NB4 (cell line): ENCODE measurements at regions not wholly inside any gene's neighbourhood (a gene's known extent, or its start where the extent isn't known, plus 50 kb on each side); places are given as distances from the start of the nearest gene placed in this dataset.

Experiments
- DNase-seq: peaks from one replicate; pipeline ENCODE4 v3.0.0; 2010; ENCODE audit warnings: low read depth
- H3K4me3 ChIP-seq: one replicate; pipeline ENCODE4 v1.5.1; 2011; ENCODE audit warnings: mild to moderate bottlenecking, low read depth, low read length, moderate library complexity
- MYC ChIP-seq: IDR thresholded peaks from 2 replicates; pipeline ENCODE4 v1.6.1; 2011; ENCODE audit warnings: low read depth, low read length
- POLR2A ChIP-seq: IDR thresholded peaks from 2 replicates; pipeline ENCODE4 v1.6.1; 2011; ENCODE audit warnings: mild to moderate bottlenecking; ENCODE audit not compliant: insufficient read length; ENCODE audit errors: extremely low read depth
- TF ChIP-seq, protein P1 (sequence below): IDR thresholded peaks from one replicate; pipeline ENCODE4 v1.5.1; 2012; ENCODE audit warnings: low read depth, low read length
- TF ChIP-seq, protein P2 (sequence below): IDR thresholded peaks from 2 replicates; pipeline ENCODE4 v1.6.1; 2011; ENCODE audit warnings: low read depth, low read length

DNA sequence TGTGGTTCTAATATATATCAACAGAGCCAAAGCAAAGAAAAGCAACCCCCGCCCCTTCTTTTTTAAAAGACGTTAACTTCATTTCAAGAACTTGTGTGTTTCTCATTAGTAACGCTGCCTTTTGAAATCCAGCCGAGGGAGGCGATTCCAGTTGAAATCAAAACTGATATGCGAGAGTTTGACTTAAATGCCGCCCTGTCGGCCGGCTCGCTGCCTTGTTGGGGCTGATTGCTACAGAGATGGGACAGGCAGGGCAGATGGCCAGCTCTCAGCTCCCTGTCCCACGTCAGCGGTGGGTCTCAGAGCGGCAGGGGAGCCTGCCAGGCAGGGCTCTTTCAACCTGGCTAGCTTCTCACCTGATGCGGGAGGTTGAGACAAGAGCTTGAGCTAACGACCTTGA lies 51.9 kb upstream of the ALX4 start:
- TF ChIP-seq, protein P1, sequence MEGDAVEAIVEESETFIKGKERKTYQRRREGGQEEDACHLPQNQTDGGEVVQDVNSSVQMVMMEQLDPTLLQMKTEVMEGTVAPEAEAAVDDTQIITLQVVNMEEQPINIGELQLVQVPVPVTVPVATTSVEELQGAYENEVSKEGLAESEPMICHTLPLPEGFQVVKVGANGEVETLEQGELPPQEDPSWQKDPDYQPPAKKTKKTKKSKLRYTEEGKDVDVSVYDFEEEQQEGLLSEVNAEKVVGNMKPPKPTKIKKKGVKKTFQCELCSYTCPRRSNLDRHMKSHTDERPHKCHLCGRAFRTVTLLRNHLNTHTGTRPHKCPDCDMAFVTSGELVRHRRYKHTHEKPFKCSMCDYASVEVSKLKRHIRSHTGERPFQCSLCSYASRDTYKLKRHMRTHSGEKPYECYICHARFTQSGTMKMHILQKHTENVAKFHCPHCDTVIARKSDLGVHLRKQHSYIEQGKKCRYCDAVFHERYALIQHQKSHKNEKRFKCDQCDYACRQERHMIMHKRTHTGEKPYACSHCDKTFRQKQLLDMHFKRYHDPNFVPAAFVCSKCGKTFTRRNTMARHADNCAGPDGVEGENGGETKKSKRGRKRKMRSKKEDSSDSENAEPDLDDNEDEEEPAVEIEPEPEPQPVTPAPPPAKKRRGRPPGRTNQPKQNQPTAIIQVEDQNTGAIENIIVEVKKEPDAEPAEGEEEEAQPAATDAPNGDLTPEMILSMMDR = no peak
- no peak for TF ChIP-seq POLR2A
- TF ChIP-seq, protein P2, sequence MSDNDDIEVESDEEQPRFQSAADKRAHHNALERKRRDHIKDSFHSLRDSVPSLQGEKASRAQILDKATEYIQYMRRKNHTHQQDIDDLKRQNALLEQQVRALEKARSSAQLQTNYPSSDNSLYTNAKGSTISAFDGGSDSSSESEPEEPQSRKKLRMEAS = no peak
- no peak for TF ChIP-seq MYC
- no peak overlapping the region for H3K4me3 ChIP-seq
- no peak for DNase-seq

DNA sequence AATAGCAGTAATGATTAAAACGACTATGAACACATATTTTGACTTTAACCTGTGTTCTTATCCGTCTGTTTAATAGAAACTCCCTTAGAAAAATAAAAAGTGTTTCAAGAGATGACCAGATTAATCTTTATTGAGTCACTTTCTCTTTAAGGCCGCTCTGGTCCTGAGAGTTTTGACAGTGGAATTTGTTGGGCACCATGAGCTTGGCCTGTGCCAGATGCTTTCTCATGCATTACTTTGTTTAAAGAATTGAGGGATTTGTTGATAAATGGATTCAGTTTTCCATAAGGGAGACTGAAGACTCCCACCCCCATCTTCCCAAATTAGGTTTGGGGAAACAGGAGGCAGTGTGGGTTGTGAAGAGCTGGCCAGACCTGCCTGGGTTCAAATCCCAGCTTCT lies 53.2 kb upstream of the ALX4 start:
- DNase-seq = no peak
- TF ChIP-seq, protein P2 = no peak
- TF ChIP-seq, protein P1 = no peak
- TF ChIP-seq POLR2A (no peak), MYC (no peak)
- no peak overlapping the region for H3K4me3 ChIP-seq

DNA sequence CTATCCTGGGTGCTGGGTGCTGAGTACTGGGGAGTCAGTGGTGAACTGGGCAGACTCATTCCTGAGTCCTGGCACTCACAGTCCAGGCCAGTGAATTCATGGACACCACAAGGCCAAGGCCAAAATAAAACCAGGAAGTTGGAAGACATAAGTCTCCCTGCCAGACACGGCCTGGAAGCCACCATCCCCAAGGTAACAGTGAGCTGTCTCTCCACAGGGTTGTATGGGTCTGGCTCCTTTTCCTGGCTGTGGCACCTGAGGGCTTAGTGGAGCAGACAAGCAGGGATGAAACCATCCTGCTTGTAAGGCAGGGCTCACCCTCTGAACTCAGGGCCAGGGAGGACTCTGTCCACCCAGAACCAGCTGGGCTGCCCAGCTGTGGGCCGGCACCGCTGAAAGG lies 54.7 kb upstream of the ALX4 start:
- H3K4me3 ChIP-seq = no peak overlapping the region
- TF ChIP-seq MYC (no peak), POLR2A (no peak)
- TF ChIP-seq, protein P2 = no peak
- TF ChIP-seq, protein P1 = no peak
- DNase-seq = no peak

DNA sequence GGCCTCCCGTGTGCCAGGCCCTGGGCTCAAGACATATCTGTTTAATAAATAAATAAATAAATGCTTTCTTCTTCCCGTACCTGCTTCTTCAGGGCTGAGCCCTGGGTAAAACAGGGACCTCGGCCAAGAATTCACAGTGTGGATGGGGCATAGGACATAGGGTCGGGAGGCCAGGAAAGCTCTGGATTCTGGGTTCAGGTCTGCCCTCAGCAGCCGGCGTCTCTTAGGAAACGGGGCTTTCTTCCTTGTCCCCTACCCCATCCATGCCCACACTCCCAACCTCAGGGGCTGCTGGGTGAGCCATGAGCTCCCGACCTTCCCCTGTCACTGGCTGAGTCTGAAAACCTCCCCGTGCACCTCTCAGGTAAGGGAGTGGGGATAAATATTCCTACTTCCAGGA lies 55.7 kb upstream of the ALX4 start:
- no peak for TF ChIP-seq POLR2A
- TF ChIP-seq, protein P2 = no peak
- TF ChIP-seq, protein P1 = no peak
- DNase-seq = no peak

DNA sequence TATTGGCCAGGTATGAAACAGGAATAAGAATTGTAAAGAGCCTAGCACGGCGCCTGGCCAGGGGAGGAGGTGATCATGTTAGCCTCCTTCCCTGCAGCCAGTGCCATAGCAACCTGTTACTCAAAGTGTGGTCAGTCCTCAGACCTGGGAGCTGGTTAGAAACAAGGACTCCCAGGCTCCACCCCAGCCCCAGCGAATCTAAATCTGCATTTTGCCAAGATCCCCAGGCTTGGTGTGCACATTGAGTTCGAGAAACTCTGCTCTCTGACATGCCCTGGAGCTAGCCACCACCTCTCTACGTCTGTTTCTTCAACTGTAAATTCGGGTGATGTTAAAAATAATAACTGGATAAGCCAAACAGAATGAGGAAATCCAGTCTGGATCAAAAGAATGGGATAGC lies 56.1 kb upstream of the ALX4 start:
- DNase-seq = no peak
- TF ChIP-seq MYC = no peak
- TF ChIP-seq, protein P2 = no peak
- H3K4me3 ChIP-seq = no peak overlapping the region

More for the DNA sequence above, 55.7 kb upstream of the ALX4 start:
- H3K4me3 ChIP-seq = no peak overlapping the region

DNA sequence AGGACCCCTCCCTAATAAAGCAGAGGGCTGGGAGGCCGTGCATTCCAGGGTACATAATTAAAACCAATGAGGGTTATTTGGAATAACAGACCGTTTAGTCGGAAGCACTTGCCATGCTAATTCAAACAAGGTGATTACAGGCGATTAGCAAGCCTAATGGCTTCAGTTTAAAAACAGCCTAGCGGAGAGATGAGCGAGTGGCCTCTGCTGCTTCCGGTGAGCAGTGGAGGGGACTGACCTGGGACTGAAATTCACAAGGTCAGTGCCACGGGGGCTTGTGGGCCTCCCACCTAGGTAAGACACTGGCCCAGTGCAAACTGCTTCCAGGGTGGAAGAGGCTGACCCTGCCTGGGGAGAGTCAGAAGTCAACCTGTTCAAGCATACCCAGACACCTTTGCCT lies 56.8 kb upstream of the ALX4 start:
- TF ChIP-seq, protein P1 = no peak
- TF ChIP-seq MYC (no peak), POLR2A (no peak)
- TF ChIP-seq, protein P2 = no peak
- H3K4me3 ChIP-seq = no peak overlapping the region
- DNase-seq = no peak
